OCI-LY3 (cell line): ENCODE measurements at regions not wholly inside any gene's neighbourhood (a gene's known extent, or its start where the extent isn't known, plus 50 kb on each side); places are given as distances from the start of the nearest gene placed in this dataset.

ENCODE experiments used
- H2AFZ ChIP-seq: fragments of 200-600, 300-600 bp; shearing (Covaris generic); 2 replicates; pipeline ENCODE4 v1.6.0; 2014; ENCODE audit warnings: antibody characterized with exemption, low read depth, low read length
- H3K27ac ChIP-seq: fragments of 200-600, 300-600 bp; sonication (generic); 2 replicates; pipeline ENCODE4 v1.5.1; 2014; ENCODE audit warnings: mild to moderate bottlenecking, low read length, moderate library complexity, mixed read lengths
- H3K27me3 ChIP-seq: fragments of 200-600, 300-600 bp; sonication (generic); 2 replicates; pipeline ENCODE4 v1.6.1; 2014; ENCODE audit warnings: low read depth, low read length, mixed read lengths
- H3K36me3 ChIP-seq: fragments of 200-600, 300-600 bp; sonication (generic); replicated peaks from 2 replicates; pipeline ENCODE3; 2014; ENCODE audit warnings: low read depth, low read length, mixed read lengths
- H3K4me1 ChIP-seq: fragments of 300-600, 200-600 bp; sonication (generic); 2 replicates; pipeline ENCODE4 v1.6.1; 2014; ENCODE audit warnings: low read length, mixed read lengths
- H3K4me2 ChIP-seq: fragments of 200-600, 300-600 bp; sonication (generic); 2 replicates; pipeline ENCODE4 v1.6.1; 2014; ENCODE audit warnings: low read length, mixed read lengths
- H3K4me3 ChIP-seq: fragments of 300-600, 200-600 bp; sonication (generic); 2 replicates; pipeline ENCODE4 v1.5.1; 2014; ENCODE audit warnings: antibody characterized with exemption, mild to moderate bottlenecking, low read length, moderate library complexity
- H3K79me2 ChIP-seq: fragments of 300-600, 200-600 bp; shearing (Covaris generic); 2 replicates; pipeline ENCODE4 v1.6.1; 2014; ENCODE audit warnings: mild to moderate bottlenecking, low read length, mixed read lengths
- H3K9ac ChIP-seq: fragments of 300-600, 200-600 bp; shearing (Covaris generic); 2 replicates; pipeline ENCODE4 v1.6.0; 2014; ENCODE audit warnings: mild to moderate bottlenecking, low read length, moderate library complexity
- H3K9me3 ChIP-seq: fragments of 200-600, 300-600 bp; shearing (Covaris generic); 2 replicates; pipeline ENCODE4 v1.6.1; 2014; ENCODE audit warnings: low read length, mixed read lengths; ENCODE audit not compliant: insufficient read depth
- H4K20me1 ChIP-seq: fragments of 200-600, 300-600 bp; sonication (generic); 2 replicates; pipeline ENCODE4 v1.6.1; 2016; ENCODE audit warnings: low read length, mixed read lengths; ENCODE audit not compliant: insufficient read depth
- CTCF ChIP-seq: fragments of 200-600, 300-600 bp; sonication (generic); IDR thresholded peaks from 2 replicates; pipeline ENCODE4 v1.5.1; 2014; ENCODE audit warnings: antibody characterized with exemption, low read length, low read depth
- EZH2phosphoT487 ChIP-seq: fragments of 200-600 bp; shearing (Covaris generic); IDR thresholded peaks from 2 replicates; pipeline ENCODE4 v1.6.1; 2018; ENCODE audit warnings: antibody characterized with exemption, mixed run types, low read depth

DNA sequence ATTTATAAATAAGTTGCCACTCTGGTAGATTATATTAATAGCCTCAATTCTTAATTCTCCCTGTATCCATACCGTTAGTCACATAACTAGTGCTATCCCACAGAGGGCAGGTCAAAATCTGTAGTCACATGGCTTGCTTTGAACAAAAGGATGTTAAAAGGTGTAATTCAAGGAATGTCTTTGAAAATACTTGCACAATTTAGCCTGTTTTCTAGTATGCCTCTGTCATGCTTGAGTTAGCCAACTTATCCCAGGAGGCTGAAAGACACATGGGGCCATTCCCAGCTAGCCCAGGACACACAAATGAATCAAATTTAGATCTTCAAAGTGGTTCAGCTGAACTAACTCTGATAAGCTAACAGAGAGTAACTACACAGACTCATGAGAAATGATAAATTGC is 758.5 kb upstream of the NEGR1 start:
- H3K4me2 ChIP-seq: no peak overlapping the region
- H3K79me2 ChIP-seq: no peaks in the 10 kb centered on the region
- H3K4me3 ChIP-seq: no peak overlapping the region
- no peaks in the 10 kb centered on the region for H4K20me1 ChIP-seq
- TF ChIP-seq EZH2phosphoT487: no peak
- TF ChIP-seq CTCF: no peak
- no peaks in the 10 kb centered on the region for H3K4me1 ChIP-seq
- H3K27me3 ChIP-seq: no peaks in the 10 kb centered on the region
- H3K27ac ChIP-seq: no peak overlapping the region
- H3K9ac ChIP-seq: no peak overlapping the region
- H2AFZ ChIP-seq: no peak overlapping the region
- no peaks in the 10 kb centered on the region for H3K9me3 ChIP-seq
- no peaks in the 10 kb centered on the region for H3K36me3 ChIP-seq

GRCh38 chr1:73034271-73034670 is 751.9 kb upstream of the NEGR1 start:
- Histone ChIP-seq H3K9me3 (no peaks in the 10 kb centered on the region), H3K9ac (no peak overlapping the region), H4K20me1 (no peaks in the 10 kb centered on the region), H2AFZ (0 out of 2 replicates have a peak overlapping the region, but pooled peaks have one; percentile 21), H3K4me2 (no peak overlapping the region), H3K4me1 (no peaks in the 10 kb centered on the region), H3K36me3 (no peaks in the 10 kb centered on the region), H3K27me3 (no peaks in the 10 kb centered on the region), H3K4me3 (no peak overlapping the region), H3K79me2 (no peaks in the 10 kb centered on the region), H3K27ac (no peak overlapping the region)
- TF ChIP-seq CTCF: no peak
- no peak for TF ChIP-seq EZH2phosphoT487

DNA sequence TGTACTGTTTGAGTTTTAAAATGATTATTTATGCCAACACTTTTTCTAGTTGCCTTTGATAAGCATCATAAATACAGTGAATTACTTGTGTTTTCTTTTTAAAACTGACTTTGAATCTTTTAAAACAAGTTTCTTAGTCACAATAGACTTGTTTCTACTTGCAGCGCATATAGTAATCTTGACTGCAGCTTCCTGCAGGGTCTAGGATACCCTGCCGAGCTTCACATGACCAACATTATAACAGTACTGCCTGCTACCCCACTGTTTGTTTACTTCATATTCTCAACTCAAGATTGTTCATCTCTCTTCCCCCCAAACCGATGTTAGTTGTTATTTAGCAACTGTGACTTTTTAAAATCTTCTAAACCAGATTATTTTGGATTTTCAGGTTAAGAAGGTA is 751.3 kb upstream of the NEGR1 start:
- Histone ChIP-seq H3K9ac (no peak overlapping the region), H3K79me2 (no peaks in the 10 kb centered on the region), H3K4me3 (no peak overlapping the region), H3K36me3 (no peaks in the 10 kb centered on the region), H3K9me3 (no peaks in the 10 kb centered on the region), H3K4me1 (no peaks in the 10 kb centered on the region), H3K27me3 (no peaks in the 10 kb centered on the region), H4K20me1 (no peaks in the 10 kb centered on the region), H3K27ac (no peak overlapping the region), H3K4me2 (no peak overlapping the region), H2AFZ (no peak overlapping the region)
- TF ChIP-seq CTCF (no peak), EZH2phosphoT487 (no peak)

GRCh38 chr1:73029571-73029970 is 747.2 kb upstream of the NEGR1 start:
- TF ChIP-seq CTCF (no peak), EZH2phosphoT487 (no peak)

More at GRCh38 chr1:73029571-73029970, 747.2 kb upstream of the NEGR1 start:
- Histone ChIP-seq H3K36me3 (no peaks in the 10 kb centered on the region), H3K4me1 (no peaks in the 10 kb centered on the region), H3K27me3 (no peaks in the 10 kb centered on the region), H3K27ac (no peak overlapping the region), H3K9ac (no peak overlapping the region), H3K4me2 (no peak overlapping the region), H4K20me1 (no peaks in the 10 kb centered on the region), H3K9me3 (no peaks in the 10 kb centered on the region), H3K4me3 (no peak overlapping the region), H2AFZ (no peak overlapping the region), H3K79me2 (no peaks in the 10 kb centered on the region)
